LHCN-M2 (cell line): ENCODE measurements at regions not wholly inside any gene's neighbourhood (a gene's known extent, or its start where the extent isn't known, plus 50 kb on each side); places are given as distances from the start of the nearest gene placed in this dataset.

Experiments
- DNase-seq: peaks from one replicate; pipeline ENCODE4 v3.0.0-alpha.2; 2012; ENCODE audit warnings: low read depth

DNA sequence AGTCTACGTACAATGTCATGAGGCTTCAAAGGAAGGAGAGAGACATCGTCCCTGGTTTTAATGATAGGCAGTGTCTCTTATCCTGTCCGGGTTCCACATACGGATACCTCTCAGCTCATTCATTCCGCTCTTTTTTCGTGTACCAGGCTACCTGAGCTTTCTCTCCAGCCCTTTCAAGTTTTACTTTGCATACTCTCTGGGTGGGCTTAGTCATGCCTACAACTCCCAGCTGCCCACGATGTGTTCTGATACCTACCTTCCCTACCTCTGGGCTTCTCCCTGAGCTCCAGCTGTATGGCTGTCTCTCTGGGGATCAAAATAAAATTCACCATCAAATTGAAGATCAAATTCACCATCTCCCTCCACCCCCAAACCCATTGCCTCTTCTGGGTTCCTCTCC, 354.0 kb upstream of the EEF2KMT start:
- no peak for DNase-seq

DNA sequence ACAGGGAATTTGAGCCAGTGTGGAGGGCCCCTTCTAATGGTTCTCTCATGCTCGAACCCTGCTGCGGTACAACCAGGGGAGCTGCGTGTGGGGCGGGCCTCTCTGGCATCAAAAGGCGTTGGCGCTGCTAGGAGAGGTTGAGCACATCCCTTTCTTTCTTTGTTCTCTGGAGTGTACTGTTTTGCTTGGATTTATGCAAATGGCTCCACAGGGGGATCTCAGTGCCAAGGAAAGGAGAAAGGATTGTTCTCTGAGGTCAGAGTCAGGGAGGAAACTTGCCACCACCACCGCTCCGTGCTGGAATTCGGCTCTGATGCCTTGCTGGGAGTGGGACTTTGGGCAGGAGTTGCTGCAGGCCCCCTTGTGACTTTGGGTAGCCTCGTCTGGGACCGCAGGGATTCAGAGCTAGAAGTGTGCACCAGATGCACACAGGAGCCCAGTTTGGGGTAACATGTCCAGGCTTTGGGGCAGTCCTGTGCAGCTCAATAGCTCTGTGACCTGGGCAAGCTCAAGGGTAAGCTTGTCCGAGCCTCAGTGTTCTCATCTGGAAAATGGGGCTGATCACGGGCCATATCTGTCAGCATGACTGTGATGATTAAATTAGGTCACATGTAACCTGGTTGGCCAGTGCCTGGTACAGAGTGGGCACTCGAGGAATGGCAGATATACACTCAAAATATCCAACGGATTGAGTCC, 353.0 kb upstream of the EEF2KMT start:
- DNase-seq: no peak

- DNase-seq: no peak
Observed at GRCh38 chr16:5449901-5450300, 352.3 kb upstream of the EEF2KMT start.

GRCh38 chr16:5448798-5449197, 351.2 kb upstream of the EEF2KMT start:
- DNase-seq: no peak

DNA sequence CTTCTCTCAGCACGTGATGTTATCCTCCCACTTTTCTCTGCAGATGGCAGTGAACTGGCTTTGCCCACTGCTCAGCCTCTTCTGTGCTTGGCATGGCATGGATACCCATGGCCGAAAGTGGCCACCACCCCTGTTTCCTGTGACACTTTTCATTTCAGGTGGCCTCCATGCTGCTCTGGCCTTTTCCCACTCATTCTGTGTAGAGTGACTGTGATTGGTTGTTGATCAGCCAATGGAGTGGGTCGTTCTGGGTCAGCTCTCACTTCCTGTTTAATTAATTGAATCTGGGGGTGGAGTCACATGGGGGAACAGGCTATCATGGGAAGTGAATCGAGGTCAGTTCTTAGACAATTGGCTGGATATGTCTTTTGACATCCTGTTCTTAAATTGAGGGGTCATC, 350.1 kb upstream of the EEF2KMT start:
- DNase-seq: no peak

- DNase-seq: no peak
Observed at GRCh38 chr16:5446623-5447240, 349.1 kb upstream of the EEF2KMT start.

GRCh38 chr16:5444189-5444588, 346.6 kb upstream of the EEF2KMT start:
- no peak for DNase-seq

DNA sequence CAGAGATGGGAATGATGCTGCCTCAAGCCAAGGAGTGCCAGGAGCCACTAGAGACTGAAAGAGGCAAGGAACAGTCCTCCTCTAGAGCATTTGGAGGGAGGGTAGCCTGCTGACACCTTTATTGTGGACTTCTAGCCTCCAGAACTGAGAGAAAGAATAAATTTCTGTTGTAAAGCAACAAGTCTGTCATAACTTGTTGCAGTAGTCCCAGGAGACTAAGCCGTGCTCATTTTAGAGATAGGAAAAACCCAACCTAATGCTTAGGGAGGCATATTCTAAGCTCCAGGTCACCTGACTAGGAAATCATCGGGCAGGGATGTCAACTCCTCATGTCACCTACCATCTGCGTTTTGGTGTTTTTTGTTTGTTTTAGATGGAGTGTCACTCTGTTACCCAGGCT, 345.4 kb upstream of the EEF2KMT start:
- DNase-seq: no peak

DNA sequence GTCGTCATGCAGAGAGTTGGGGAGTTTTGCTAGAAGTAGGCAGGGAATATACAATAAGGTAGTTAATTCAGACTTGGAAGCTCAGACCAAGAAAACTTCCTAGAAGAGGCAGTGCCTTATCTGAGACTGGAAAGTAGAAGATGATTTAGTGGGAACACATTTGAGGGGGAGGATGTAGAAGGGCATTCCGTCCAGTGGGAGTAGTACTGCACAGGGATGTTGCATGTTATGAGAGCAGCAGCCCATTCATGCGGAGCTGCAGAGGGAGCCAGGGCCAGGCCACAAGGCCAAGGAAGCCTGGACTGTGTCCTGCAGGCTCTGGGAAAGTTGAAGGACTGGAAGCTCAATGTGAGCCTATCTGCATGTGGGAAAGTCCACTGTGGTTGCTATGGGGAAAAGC, 344.5 kb upstream of the EEF2KMT start:
- no peak for DNase-seq

- DNase-seq: no peak
Observed at GRCh38 chr16:5438591-5438990, 341.0 kb upstream of the EEF2KMT start.

DNA sequence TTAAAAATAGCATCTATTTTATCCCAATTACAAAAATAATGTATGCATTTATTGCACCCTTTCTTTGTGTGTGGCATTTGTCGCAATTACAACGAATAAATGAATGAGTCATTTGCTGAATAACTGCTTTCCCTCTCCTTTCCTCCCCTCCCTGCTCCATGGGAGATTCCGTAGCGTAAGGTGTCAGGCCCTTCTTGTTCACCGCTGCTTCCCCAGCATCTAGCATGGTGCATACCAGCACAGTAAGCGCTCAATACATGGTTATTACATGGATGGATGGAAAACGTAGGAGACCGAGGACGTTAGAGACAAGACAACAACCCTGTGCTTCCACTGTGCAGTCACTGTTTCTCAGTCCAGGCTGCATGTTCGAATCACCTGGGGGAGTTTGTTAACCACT, 336.0 kb upstream of the EEF2KMT start:
- DNase-seq: no peak

DNA sequence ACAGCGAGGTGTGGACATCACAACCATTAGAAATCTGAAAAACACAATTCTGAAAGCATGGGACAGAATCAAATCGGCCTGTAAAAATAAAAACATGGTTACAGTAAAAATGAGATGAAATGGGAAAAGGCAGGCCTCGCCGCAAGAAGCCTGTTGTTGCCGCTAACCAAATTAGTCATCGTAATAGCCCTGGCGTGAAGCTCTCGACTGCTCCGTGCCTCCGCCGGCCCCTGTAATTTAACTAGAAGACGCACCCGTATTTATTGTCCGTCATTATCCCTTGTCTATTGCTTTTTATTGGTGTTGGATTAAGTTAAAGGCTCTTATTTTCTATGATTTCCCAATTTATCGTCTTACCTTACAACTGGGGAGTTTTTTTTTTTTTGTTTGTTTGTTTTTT, 334.6 kb upstream of the EEF2KMT start:
- DNase-seq: no peak

DNA sequence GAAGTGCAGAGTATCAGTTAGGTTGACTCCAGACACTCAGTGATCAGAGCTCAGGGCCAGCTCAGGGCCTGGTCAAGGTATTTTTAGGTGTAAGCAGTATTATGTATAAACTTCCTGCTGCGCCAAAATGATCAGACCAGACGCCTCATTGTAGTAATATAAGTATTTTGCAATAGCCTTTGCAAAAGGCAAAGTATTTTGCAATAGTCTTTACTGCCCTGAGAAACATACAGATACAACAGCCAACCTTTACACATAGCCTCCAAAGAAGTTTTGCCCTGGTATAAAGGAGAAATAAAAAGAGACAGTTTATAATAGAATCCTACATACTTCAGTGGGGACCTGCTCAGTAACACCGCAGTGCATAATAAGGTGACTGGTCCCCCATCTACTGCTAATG, 333.0 kb upstream of the EEF2KMT start:
- DNase-seq: no peak

- no peak for DNase-seq
Observed at GRCh38 chr16:5428932-5429331, 331.3 kb upstream of the EEF2KMT start.

- no peak for DNase-seq
Observed at GRCh38 chr16:5427571-5427970, 330.0 kb upstream of the EEF2KMT start.

- no peak for DNase-seq
Observed at GRCh38 chr16:5422643-5423496, 325.3 kb upstream of the EEF2KMT start.

DNA sequence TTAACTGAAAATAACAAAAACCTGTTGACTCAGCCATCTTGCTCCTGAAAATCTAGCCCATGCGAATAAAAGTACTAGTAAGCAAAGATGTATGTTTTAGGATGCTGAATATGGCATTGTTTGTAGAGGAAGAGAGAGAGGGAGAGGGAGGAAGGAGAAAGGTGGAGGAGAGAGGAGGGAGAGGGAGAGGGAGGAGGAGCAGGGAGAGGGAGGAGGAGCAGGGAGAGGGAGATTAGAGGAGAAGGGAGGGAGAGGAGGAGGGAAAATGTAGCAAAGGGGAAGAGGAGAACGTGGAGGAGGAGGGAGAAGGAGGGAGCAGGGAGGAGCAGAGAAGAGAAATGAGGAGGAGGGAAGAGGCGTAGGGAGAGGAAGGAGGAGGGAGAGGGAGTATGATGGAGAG, 324.5 kb upstream of the EEF2KMT start:
- no peak for DNase-seq

DNA sequence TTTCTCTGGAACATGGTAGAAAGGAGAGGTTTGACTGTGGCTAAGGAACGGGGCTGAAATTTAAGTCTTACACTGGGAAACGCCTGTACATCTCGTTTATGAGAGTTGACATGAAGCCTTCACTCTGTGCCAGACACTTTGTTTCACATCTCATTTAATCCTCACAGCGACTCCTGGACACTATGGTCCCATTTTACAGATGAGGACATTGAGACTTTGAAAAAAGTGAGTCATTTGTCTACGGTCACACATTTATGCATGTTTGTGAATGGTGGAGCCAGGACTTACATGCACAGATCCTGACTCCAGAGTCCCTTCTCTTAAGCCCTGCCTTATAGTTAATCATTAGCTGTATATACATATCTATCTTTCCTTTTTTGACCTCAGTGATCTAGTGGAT, 318.4 kb upstream of the EEF2KMT start:
- DNase-seq: no peak

- no peak for DNase-seq
Observed at GRCh38 chr16:5415123-5415522, 317.5 kb upstream of the EEF2KMT start.

- no peak for DNase-seq
Observed at GRCh38 chr16:5412731-5413130, 315.1 kb upstream of the EEF2KMT start.

DNA sequence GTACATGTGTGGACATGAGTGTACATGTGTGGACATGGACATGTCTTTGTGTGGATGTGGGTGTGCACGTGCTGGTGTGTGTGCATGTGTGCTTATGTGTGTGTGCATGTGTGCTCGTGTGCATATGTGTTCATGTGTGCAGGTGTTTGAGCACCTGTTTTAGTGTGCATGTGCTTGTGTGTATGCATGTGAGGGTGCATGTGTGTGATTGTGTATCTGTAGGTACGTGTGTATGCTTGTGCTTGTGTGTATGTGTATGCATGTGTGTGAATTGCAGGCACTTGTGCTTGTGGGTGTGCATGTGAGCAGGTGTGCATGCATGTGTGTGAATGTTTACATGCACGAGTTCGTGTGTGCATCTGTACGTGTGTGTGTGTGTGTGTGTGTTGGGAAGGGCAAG, 300.6 kb upstream of the EEF2KMT start:
- no peak for DNase-seq

GRCh38 chr16:5396880-5397279, 299.3 kb upstream of the EEF2KMT start:
- DNase-seq: no peak

GRCh38 chr16:5393070-5393469, 295.5 kb upstream of the EEF2KMT start:
- DNase-seq: no peak
